GM21390 (cell line): ENCODE measurements at regions not wholly inside any gene's neighbourhood (a gene's known extent, or its start where the extent isn't known, plus 50 kb on each side); places are given as distances from the start of the nearest gene placed in this dataset.
A peak's percentile ranks its signal among the peaks of the same experiment; 100 is the strongest.
"Not testable (repeated sequence)": the region's sequence is repeated elsewhere in the genome, so short reads cannot be mapped to it uniquely, and the experiment has no call there.

Experiments used
- ATAC-seq: cut with Tn5 transposase; IDR thresholded peaks from one replicate; pipeline ENCODE4 v1.9.1; 2021; ENCODE audit not compliant: unreplicated experiment

GRCh38 chr6:140041056-140041455 is 666.6 kb upstream of the CITED2 start:
- ATAC-seq, result no peak

DNA sequence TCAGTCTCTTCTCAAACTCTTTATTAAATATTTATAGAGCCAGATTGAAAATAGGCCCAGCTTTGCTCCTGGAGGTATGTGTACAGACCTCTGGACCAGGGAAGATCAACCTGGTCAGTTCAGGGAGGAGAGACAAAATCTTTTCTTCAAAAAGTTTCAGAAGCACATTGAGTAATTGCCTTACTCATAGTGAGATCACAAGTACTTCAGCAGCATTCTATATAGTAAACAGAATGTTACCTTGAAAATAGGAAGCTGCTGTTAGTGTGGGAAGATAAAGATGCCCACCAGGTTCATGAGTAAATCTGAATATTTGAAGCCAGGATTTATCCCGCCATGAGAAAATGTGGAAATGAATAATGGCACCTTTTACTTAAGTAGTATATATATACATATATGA is 665.9 kb upstream of the CITED2 start:
- no peak for ATAC-seq

- ATAC-seq, result no peak
Measured at GRCh38 chr6:140039364-140039763, 664.9 kb upstream of the CITED2 start.

GRCh38 chr6:140036196-140036595 is 661.7 kb upstream of the CITED2 start:
- ATAC-seq, result no peak

- ATAC-seq, result no peak
Measured at GRCh38 chr6:140032189-140032588, 657.7 kb upstream of the CITED2 start.

GRCh38 chr6:140029551-140029950 is 655.1 kb upstream of the CITED2 start:
- no peak for ATAC-seq

- ATAC-seq, result no peak
Measured at GRCh38 chr6:140027219-140027618, 652.8 kb upstream of the CITED2 start.

DNA sequence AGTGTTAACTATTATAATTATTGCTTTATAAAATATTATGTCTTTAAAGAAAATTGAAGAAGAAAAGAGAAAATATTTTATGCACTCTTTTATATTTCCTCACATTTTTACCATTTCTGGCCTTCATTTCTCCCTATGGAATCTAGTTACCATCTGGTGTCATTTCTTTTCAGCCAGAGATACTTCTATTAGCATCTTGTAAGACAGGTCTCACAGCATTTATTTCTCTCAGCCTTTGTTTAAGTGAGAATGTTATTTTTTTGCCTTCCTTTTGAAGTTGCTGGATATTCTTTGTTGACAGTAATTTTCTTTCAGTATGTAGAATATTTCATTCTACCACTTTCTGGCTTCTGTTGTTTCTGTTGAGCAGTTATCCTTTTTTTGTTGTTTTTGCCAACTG is 652.1 kb upstream of the CITED2 start:
- no peak for ATAC-seq

GRCh38 chr6:140025171-140025570 is 650.7 kb upstream of the CITED2 start:
- ATAC-seq, result no peak

DNA sequence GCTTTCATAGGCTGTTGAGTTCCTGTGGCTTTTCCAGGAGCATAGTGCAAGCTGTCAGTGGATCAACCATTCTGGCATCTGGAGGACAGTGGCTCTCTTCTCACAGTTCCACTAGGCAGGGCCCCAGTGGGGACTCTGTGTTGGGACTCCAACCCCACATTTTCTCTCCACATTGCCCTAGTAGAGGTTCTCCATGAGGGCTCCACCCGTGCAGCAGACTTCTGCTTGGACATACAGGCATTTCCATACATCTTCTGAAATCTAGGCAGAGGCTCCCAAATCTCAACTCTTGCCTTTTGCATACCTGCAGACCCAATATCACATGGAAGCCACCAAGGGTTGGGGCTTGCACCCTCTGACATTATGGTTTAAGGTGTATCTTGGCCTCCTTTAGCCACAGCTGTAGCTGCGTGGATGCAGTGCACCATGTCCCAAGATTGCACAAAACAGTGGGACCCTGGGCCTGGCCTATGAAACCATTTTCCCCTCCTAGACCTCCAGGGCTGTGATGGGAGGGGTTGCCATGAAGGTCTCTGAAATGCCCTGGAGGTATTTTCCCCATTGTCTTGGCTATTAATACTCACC is 645.9 kb upstream of the CITED2 start:
- ATAC-seq, result no peak

DNA sequence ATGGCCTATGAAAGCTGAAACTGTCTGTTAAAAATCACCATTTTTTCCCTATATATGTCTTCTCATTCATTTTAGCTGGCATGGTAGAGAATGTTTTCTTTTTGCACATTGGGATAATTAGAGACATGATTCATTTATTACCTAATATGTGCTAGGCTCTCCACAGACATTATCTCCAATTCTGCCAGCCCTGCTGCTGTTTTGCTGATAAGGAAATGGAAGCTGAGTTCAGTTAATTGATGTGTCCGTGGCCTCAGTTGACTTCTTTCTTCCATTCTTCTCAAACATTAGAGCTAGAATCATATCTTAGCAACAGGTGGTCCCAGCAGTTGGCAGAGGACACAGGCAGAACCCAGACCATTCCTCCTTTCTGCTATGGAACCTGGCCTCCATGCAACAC is 644.1 kb upstream of the CITED2 start:
- ATAC-seq, result no peak

DNA sequence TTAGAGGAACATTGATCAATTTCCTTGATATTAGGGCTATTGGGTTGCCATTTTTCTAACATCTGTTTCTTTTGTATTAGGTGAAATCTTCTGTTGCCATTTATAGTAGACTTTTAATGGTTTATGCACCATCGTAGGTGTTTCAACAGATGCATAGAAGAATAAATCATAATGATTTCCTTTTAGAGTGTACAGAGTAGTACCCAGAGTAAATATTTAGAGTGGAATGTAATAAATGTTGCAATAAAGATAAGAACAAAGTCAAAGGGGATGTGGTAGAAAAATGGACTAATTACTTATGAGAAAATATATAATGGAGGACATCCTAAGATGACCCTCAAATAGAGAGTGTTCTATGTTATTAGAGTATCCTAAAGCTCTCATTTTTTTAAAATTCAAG is 643.0 kb upstream of the CITED2 start:
- ATAC-seq, result no peak

DNA sequence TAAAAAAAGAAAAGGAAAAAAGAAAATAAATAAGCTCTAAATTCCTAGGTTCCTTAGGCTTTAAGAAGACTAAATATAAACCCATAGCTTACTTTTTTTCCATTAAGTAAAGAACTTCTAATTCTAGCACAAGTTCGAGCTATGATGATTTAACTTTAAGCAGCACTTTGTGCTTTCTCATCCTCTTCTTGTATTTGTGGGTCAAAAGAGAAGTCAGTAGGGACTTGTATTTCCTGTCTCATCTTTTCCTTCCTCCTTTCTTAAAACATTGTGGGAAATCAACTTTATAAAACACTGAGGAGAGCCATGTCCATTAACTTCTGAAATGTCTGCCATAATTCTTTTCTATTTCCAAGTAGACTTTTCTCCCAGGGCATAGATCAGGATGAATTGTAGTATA is 637.7 kb upstream of the CITED2 start:
- ATAC-seq, result no peak

DNA sequence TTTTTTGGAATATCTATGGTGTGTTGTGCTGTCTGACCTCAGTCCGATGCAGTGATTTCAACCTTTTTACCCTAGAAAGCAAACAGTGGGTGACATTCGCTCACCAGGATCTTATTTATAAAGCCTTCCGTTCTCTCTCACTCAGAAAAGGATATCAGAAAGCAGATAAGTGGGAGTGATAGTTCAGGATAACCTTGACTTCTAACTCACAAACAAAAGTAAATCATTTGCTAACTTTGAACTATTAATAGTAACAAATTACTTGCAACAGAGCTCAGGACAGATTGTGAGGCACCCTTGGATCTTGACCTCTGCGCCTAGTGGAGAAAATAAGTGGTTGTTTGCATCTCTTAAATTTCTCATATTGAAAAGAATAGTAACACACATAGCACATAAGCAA is 637.1 kb upstream of the CITED2 start:
- no peak for ATAC-seq

DNA sequence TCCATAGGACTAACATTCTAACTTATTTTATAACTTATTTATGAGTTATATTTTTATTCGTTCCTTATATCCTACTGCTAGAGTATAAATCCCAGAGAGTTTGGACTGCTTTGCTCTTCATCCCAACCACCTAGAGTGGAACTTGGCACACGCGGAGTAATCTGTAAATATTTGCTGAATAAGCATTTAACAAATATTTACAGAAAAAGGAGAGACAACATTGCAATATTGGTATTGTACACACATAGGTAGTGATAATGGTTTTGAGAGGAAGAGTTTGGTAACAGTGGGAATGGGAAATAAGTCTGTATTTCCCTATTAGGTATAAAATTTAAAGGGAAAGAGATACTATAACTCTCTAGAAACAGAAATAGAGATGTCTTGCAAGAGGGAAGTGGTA is 634.8 kb upstream of the CITED2 start:
- no peak for ATAC-seq

DNA sequence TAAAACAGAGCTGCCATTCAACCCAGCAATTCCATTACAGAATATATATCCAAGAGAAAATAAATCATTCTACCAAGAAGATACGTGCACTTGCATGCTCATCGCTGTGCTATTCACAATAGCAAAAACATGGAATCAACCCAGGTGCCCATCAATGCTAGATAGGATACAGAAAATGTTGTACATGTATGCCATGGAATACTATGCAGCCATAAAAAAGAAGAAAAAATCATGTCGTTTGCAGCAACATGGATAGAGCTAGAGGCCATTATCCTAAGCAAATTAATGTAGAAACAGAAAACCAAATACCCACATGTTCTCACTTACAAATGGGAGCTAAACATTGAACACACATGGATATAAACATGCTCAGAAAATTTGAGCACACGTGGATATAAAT is 633.1 kb upstream of the CITED2 start:
- no peak for ATAC-seq

- ATAC-seq, result no peak
Measured at GRCh38 chr6:140003217-140003616, 628.8 kb upstream of the CITED2 start.

- ATAC-seq, result no peak
Measured at GRCh38 chr6:140002396-140003022, 628.1 kb upstream of the CITED2 start.

DNA sequence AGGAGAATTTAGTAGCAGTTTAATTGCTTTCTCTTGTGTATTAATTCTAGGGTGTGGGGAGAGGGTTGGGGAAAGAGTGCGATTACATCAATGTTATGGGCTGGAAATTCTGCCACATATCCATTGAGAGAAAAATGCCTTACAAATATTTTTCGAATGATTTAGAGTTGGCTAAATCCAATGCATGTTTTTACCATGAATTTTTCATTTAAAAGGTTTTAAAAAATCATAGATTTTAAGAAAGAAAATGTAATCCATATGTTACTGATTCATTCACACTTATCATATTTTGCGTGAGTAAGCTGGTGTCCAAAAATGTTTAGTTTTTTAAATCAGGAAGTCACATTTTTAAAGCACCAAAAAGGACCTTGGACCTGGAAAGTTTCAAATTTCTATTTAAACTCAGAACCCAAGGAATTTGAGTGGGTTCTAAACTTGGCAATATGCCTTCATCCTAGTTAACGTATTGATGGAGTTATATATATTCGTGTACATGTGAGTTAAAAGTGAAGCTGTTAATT is 627.4 kb upstream of the CITED2 start:
- ATAC-seq, result no peak

DNA sequence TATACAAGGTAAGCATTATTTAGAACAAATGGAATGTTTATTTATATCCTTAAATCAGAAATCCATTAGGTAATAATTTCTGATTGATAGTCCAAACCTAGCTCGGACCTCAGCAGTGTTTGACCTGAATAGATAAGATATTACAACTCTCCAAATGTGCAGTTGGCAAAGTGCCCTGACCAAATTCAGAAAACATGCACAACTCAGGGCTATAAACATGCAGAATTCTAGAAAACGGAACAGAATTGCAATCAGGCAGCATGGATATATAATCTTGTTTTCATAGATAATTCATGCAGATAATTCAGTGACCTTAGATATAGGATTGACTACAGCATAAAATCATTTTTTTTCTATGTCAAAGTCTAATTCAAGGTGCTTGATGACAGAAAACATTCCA is 626.6 kb upstream of the CITED2 start:
- no peak for ATAC-seq

DNA sequence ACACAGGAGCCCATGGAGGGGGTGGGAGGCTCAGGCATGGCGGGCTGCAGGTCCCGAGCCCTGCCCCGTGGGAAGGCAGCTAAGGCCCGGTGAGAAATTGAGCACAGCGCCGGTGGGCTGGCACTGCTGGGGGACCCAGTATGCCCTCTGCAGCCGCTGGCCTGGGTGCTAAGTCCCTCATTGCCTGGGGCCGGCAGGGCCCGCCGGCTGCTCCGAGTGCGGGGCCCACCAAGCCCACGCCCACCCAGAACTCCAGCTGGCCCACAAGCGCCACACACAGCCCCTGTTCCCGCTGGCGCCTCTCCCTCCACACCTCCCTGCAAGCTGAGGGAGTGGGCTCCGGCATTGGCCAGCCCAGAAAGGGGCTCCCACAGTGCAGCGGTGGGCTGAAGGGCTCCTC is 625.2 kb upstream of the CITED2 start:
- not testable (repeated sequence) for ATAC-seq

- not testable (repeated sequence) for ATAC-seq
Measured at GRCh38 chr6:139998478-139998877, 624.0 kb upstream of the CITED2 start.

- peak; percentile 93 for ATAC-seq
Measured at GRCh38 chr6:139996253-139996834, 621.9 kb upstream of the CITED2 start.
